B cell (primary cell): ENCODE measurements at regions not wholly inside any gene's neighbourhood (a gene's known extent, or its start where the extent isn't known, plus 50 kb on each side); places are given as distances from the start of the nearest gene placed in this dataset.

Experiments used
- ATAC-seq: fragments of 200-7000 bp; cut with Tn5 transposase; one replicate; pipeline ENCODE4 v1.10.0; 2021; ENCODE audit warnings: low read depth, mild to moderate bottlenecking, moderate number of reproducible peaks, moderate library complexity
- CTCF ChIA-PET: fragments of 350-600 bp; sonication (Branson Sonifier 250); formaldehyde crosslinking; loops from one replicate; lab custom pipeline; 2021; ENCODE audit warnings: antibody characterized with exemption, inconsistent platforms; lab: Charles Lee
- POLR2A ChIA-PET: fragments of 350-600 bp; sonication (Branson Sonifier 250); formaldehyde crosslinking; loops from one replicate; lab custom pipeline; 2021; ENCODE audit warnings: antibody characterized with exemption; lab: Charles Lee
- DNase-seq: peaks from one replicate; pipeline ENCODE4 v3.0.0; 2013
- H2AFZ ChIP-seq: 2 replicates; pipeline ENCODE4 v1.6.1; 2012; ENCODE audit warnings: mild to moderate bottlenecking, low read depth, low read length; ENCODE audit not compliant: insufficient read depth, poor library complexity, severe bottlenecking
- H3K27ac ChIP-seq, 2 donors: 1 replicate in 1 of 2; 2 replicates in 1 of 2; pipeline ENCODE4 v1.5.1; 2012 to 2013; ENCODE audit warnings: low read length in 2 of 2, mild to moderate bottlenecking in 2 of 2, moderate library complexity in 1 of 2
- H3K27me3 ChIP-seq, 4 experiments: fragments of 200-600 bp in 1 of 4; sonication (generic) in 1 of 4; replicated peaks in 1 of 4; 1 replicate in 2 of 4; 2 replicates in 2 of 4; pipeline versions ENCODE4 v1.6.1 to v1.7.0; 2013 to 2016; ENCODE audit warnings: low read length in 3 of 4, mild to moderate bottlenecking in 2 of 4, mixed read lengths in 1 of 4, moderate library complexity in 1 of 4; ENCODE audit not compliant: insufficient read depth in 4 of 4, control insufficient read depth in 3 of 4; ENCODE audit errors: control extremely low read depth in 1 of 4
- H3K36me3 ChIP-seq, 2 experiments: replicated peaks in 1 of 2; 1 replicate in 1 of 2; 2 replicates in 1 of 2; pipeline versions ENCODE4 v1.6.1 to v1.7.1; 2013; ENCODE audit warnings: low read length in 1 of 2; ENCODE audit not compliant: insufficient read depth in 2 of 2, control insufficient read depth in 1 of 2; ENCODE audit errors: control extremely low read depth in 1 of 2, extremely low read depth in 1 of 2
- H3K4me1 ChIP-seq, 2 donors: fragments of 200-600 bp in 1 of 2; sonication (generic) in 1 of 2; 1 replicate in 1 of 2; 2 replicates in 1 of 2; pipeline versions ENCODE4 v1.5.1 to v1.6.1; 2013 to 2017; ENCODE audit warnings: low read length in 2 of 2; ENCODE audit not compliant: control insufficient read depth in 2 of 2, insufficient read depth in 2 of 2
- H3K4me2 ChIP-seq: replicated peaks from 2 replicates; pipeline ENCODE3; 2012; ENCODE audit warnings: mild to moderate bottlenecking, low read depth, low read length; ENCODE audit not compliant: poor library complexity, severe bottlenecking
- H3K4me3 ChIP-seq, 5 experiments: fragments of 200-600 bp in 1 of 5; sonication (generic) in 1 of 5; 1 replicate in 3 of 5; 2 replicates in 2 of 5; pipeline versions ENCODE4 v1.5.1 to v1.7.0; 2011 to 2016; ENCODE audit warnings: low read length in 4 of 5, mild to moderate bottlenecking in 4 of 5, low read depth in 2 of 5, control low read depth in 1 of 5, moderate library complexity in 1 of 5; ENCODE audit not compliant: insufficient read depth in 1 of 5; ENCODE audit errors: control extremely low read depth in 1 of 5, extremely low read depth in 1 of 5
- H3K79me2 ChIP-seq: fragments of 200-600 bp; sonication (generic); one replicate; pipeline ENCODE4 v1.6.0; 2016; ENCODE audit warnings: low read length; ENCODE audit not compliant: control insufficient read depth, insufficient read depth
- H3K9ac ChIP-seq: fragments of 200-600 bp; sonication (generic); 2 replicates; pipeline ENCODE4 v1.6.1; 2017; ENCODE audit warnings: mild to moderate bottlenecking, low read length, moderate library complexity
- H3K9me3 ChIP-seq, 3 donors: one replicate each; pipeline versions ENCODE4 v1.6.1 to v1.7.1; 2013; ENCODE audit warnings: low read length in 2 of 3; ENCODE audit not compliant: control insufficient read depth in 2 of 3, insufficient read depth in 1 of 3; ENCODE audit errors: control extremely low read depth in 1 of 3
- H4K20me1 ChIP-seq: 2 replicates; pipeline ENCODE4 v1.6.0; 2012; ENCODE audit warnings: mild to moderate bottlenecking, low read length; ENCODE audit not compliant: insufficient read depth, control insufficient read depth, poor library complexity, severe bottlenecking
- H3K27ac Mint-ChIP-seq: one replicate; pipeline ENCODE4 v1.8.0; 2021; ENCODE audit warnings: mixed read lengths
- H3K27me3 Mint-ChIP-seq: one replicate; pipeline ENCODE4 v1.8.0; 2021; ENCODE audit warnings: mixed read lengths
- H3K4me1 Mint-ChIP-seq: one replicate; pipeline ENCODE4 v1.8.0; 2021; ENCODE audit warnings: mixed read lengths
- H3K4me3 Mint-ChIP-seq: one replicate; pipeline ENCODE4 v1.8.0; 2021; ENCODE audit warnings: mixed read lengths
- H3K9me3 Mint-ChIP-seq: one replicate; pipeline ENCODE4 v1.8.0; 2022; ENCODE audit warnings: mixed read lengths; ENCODE audit not compliant: insufficient read depth
- CTCF ChIP-seq: fragments of 200-600 bp; IDR thresholded peaks from one replicate; pipeline ENCODE4 v1.8.0; 2022; ENCODE audit warnings: antibody characterized with exemption, mild to moderate bottlenecking
- EZH2 ChIP-seq: IDR thresholded peaks from 2 replicates; pipeline ENCODE4 v1.6.1; 2012; ENCODE audit warnings: borderline replicate concordance, low read depth, mild to moderate bottlenecking, moderate library complexity, low read length; ENCODE audit not compliant: insufficient read depth, poor library complexity, severe bottlenecking
- intact Hi-C: fragments of 100-400 bp; cut with micrococcal nuclease; formaldehyde crosslinking; loops from one replicate; pipeline ENCODE4 v1.10.0; 2022

GRCh38 chr1:172810480-172811175 is 151.7 kb downstream of the FASLG start:
- no peak overlapping the region for H3K4me2 ChIP-seq
- intact Hi-C loops: no loop called here

GRCh38 chr1:172811694-172812093 is 152.8 kb downstream of the FASLG start:
- no peaks in the 10 kb centered on the region for H3K27me3 Mint-ChIP-seq
- no peaks in the 10 kb centered on the region for H3K36me3 ChIP-seq
- H3K4me3 Mint-ChIP-seq: no peak overlapping the region
- ChIA-PET POLR2A (no interaction called here), CTCF (interaction anchor here (1.3 to 1.7 kb wide), 2 partner anchors 14 to 66 kb away, joined by 3 to 6 read pairs; no protein-coding TSS in a partner anchor)
- H3K9ac ChIP-seq: no peak overlapping the region
- no peak overlapping the region for H2AFZ ChIP-seq
- H3K4me3 ChIP-seq: no peak overlapping the region
- no peaks in the 10 kb centered on the region for H3K27me3 ChIP-seq
- H3K27ac Mint-ChIP-seq: no peak overlapping the region
- peaks cover 2 to 8% (median 7%) of the 10 kb centered on the region in 3 donors for H3K9me3 ChIP-seq
- H3K79me2 ChIP-seq: no peaks in the 10 kb centered on the region
- H3K4me2 ChIP-seq: no peak overlapping the region
- H4K20me1 ChIP-seq: no peaks in the 10 kb centered on the region
- DNase-seq (no peak), ATAC-seq (no peak)
- H3K9me3 Mint-ChIP-seq: peaks cover 4% of the 10 kb centered on the region
- no peak overlapping the region for H3K27ac ChIP-seq
- TF ChIP-seq EZH2 (no peak), CTCF (no peak)
- peaks cover 21% of the 10 kb centered on the region for H3K4me1 Mint-ChIP-seq
- H3K4me1 ChIP-seq: peaks cover 0 to 4% of the 10 kb centered on the region in 2 donors
- intact Hi-C loops: no loop called here

More at GRCh38 chr1:172810480-172811175, 151.7 kb downstream of the FASLG start:
- no peaks in the 10 kb centered on the region for H3K79me2 ChIP-seq
- TF ChIP-seq CTCF (no peak), EZH2 (no peak)
- Mint-ChIP-seq H3K27me3 (no peaks in the 10 kb centered on the region), H3K4me1 (peaks cover 18% of the 10 kb centered on the region), H3K4me3 (no peak overlapping the region), H3K9me3 (peaks cover 4% of the 10 kb centered on the region), H3K27ac (no peak overlapping the region)
- no peak overlapping the region for H3K27ac ChIP-seq
- peaks cover 2 to 8% (median 7%) of the 10 kb centered on the region in 3 donors for H3K9me3 ChIP-seq
- no peak overlapping the region for H3K4me3 ChIP-seq
- H3K36me3 ChIP-seq: no peaks in the 10 kb centered on the region
- H2AFZ ChIP-seq: no peak overlapping the region
- DNase-seq: no peak
- ChIA-PET POLR2A (no interaction called here), CTCF (no interaction called here)
- H3K27me3 ChIP-seq: no peaks in the 10 kb centered on the region
- no peak for ATAC-seq
- no peaks in the 10 kb centered on the region for H4K20me1 ChIP-seq
- no peak overlapping the region for H3K9ac ChIP-seq
- peaks cover 0 to 4% of the 10 kb centered on the region in 2 donors for H3K4me1 ChIP-seq
